IPS-NIHi11 (cell line): ENCODE measurements at regions not wholly inside any gene's neighbourhood (a gene's known extent, or its start where the extent isn't known, plus 50 kb on each side); places are given as distances from the start of the nearest gene placed in this dataset.

ENCODE experiments used
- DNase-seq: peaks from one replicate; pipeline ENCODE4 v3.0.0; 2012; ENCODE audit warnings: mixed read lengths, low spot score

DNA sequence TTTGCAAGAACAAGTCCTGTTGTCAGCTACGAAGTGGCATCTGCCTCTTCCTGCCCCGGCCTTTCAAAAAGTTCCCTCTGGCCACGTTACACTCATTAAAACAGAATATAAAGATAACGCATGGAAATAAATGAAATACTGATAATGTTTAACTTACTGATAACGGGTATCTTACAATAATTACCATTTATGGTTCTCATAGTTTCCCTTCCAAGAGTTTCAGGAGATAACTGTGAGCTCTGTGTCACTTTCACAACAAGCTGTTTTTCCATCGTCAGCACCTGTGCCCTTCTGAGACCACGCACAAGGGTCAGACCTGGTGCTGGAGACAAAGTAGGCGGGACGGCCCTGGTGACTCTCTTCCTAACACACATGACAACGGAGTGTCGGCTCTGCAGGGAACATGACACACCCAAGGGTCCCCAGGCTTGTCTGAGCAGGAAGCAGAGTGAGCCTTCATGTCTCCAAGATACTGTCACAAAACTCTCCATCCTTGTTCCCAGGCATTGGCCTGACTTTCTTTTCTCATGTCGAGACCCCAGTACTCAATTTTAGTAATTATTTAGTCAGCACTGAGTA lies 86.2 kb upstream of the THBS2 start:
- no peak for DNase-seq

DNA sequence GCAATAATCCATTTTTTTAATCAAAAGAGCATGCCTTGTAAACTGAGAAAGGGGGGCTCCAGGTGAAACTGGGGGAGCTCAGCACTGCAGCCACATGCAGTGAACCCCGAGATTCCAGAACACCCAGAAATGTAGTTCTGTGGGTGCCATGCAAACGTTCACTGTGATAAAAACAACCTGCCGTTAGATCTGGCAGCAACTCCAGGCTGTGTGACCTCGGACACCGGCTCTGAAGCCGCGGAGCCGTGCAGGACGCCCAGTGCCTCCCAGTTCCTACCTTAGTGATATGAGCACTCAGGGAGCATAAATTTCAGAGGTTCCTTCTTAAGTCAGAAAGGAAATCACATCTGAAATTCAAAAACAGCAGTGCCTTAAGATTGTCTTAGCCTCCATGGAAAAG lies 85.4 kb upstream of the THBS2 start:
- DNase-seq, result no peak

DNA sequence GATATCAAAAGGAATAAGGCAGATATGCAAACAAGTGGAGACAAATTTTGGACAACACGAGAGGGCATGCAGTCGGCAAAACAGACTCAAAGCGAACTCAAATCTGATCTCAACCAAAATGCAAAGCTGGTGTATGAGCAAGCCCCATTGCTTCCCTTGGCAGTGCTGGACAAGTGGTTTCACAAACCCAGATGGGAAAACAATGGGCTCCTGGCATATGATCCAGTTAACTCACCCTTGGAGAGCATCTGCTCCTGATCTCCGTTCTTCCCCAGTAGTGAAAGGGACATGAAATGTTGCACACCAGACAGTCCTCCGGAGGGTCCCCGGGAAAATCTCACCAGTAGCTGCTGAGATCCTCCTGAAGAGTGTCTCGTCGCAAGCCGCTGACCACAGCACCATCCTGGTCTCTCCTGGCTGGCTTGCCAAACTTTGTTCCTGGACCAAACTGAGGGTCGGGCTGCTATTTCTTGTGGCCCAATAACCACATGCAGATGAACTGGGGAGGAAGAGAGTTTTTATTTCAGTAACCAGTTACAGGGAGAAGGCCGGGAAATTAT lies 84.3 kb upstream of the THBS2 start:
- no peak for DNase-seq

DNA sequence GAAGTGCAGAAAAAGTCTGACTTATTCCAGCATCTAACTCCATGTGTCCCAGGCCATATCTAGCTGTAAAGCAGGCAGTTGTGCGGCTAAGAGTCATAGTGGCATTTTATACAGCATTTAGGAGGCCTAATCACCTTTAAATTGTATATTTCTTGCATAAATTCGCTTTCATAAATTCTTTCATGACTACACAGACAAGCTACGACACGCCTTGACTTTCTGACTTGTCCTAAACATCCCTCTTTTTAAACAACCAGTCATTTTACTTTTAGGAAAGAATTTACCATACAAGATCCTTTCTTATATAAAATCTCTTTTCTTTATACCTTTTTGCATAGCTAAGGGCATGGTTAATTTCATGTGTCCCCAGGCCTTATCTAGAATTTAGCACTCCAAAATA lies 81.7 kb upstream of the THBS2 start:
- DNase-seq, result no peak

DNA sequence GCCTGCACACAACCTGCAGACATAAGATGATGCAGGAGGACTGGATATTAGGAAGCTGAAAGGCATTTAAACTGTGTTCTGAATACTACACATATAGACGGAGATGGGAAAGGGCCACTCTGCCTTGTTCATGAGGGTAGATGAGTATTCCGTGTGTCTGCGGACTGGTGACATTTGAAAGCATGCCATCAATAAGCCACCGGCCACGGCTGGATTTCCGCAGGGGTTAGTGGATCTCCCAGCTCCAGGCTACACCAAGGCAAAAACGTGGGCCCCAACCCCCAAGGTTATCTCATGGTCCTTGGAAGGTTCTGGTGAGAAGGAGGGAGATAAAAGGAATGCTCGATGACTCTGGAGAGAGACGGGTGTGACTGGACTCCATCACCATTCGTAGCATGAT lies 78.6 kb upstream of the THBS2 start:
- no peak for DNase-seq

DNA sequence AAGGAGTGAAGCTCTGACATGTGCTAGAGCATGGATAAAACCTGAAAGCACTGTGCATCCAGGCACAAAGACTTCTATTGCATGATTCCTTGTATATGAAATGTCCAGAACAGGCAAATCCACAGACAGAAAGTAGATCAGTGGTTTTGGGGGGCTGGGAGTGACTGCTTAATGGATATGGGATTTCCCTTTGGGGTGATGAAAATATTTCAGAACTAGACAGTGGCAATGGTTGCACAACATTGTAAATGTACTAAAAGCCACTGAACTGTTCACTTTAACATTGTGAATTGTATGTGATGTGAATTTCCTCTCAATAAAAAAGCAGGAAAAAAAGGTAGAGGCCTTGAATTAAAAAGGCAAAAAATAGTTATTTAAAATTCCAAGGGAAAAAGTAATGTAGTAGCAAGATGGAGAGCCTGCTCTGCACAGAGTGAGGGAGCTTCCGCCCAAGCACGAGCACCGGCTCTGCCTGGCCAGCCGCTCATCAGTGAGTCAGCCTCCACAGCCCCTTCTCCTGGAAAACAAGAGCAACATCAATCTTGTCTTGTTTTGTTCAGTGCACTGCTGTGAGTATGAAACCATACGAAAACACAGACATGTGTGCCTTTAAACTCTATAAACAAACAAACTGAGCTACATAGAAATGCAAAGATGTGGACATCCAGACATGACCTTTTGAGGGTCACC lies 74.6 kb upstream of the THBS2 start:
- no peak for DNase-seq

DNA sequence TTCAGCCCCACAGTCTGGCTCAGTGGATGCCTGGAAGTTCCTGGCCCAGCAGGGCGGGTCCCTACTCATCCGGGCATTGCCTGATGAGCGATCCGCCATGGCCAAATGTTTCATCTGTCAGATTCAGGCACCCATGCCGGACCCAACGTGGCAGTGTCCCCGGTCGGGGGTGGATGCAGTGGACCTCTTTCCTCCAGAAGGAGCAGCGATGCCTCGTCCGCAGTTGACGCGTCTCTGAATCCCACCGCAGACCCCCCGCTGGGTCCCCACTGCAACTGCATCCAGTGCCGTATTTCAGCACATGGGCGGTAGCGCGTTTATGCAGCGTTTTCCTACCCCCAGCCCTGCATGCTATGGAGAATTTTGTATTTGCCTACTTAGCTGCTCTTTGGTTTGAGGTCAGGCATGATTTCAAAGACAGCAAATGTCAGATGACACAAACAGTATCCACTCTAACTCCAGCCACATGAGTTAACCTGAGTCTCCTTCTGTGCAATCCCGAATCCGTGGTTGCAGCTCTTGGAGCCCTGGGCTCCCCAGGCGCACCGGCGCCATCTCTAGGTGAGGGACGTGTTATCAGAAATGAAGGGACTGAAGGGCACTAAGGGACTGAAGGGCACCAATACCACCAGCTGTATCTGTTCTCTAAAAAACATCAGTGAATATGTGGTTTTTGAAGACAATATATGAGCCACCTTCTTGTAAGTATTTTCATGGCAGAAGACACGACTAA lies 72.6 kb upstream of the THBS2 start:
- peak; percentile 64 for DNase-seq

DNA sequence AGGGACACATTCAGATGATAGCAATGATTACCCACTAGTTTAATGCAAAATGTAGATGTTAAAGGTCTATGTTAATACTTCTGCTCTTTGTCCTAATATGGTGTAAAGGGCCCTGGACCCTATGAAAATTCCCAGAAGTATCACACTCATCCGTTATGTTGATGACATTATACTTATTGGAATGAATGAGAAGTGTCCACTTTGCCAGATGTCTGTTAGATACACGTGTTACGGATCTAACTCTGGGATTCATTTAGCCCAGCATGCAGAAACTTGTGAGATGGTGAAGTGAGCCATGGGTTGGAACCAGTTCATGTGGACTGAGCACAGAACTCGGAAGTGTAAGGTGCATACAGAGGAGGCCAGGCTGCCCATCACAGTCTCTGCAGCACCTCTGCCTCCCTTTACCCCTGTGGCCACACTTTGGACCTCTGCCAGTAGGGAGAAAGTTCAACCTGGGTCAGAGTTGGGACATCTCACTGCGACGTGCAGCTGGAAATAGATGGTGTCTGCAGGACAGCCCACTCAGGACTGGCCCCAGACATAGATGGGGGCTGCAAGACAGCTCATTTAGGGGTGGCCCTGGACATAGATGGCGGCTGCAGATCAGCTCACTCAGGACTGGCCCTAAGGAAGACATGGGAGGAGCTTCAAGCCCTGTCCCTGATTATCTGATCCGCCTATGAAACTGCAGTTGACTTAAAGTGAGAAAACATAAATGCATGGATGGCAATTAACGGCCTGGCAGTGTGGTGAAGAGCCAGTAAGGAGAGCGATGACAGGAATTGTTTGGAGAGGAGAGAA lies 71.2 kb upstream of the THBS2 start:
- DNase-seq, result no peak

DNA sequence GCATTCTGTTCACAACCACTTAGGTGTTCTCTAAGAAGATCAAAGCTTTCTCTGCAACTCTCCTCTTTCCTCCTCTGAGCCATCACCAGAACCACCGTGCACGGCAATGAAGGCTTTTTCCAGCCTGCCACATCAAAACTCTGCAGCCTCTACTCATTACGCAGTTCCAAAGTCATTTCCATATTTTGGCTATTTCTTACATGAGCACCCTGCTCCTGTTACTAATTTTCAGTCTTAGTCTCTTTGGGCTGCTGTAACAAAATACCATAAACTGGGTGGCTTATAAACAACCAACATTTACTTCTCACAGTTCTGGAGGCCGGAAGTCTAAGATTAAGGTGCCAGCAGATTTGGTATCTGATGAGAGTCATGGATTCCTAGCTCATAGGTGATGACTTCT lies 70.4 kb upstream of the THBS2 start:
- no peak for DNase-seq

DNA sequence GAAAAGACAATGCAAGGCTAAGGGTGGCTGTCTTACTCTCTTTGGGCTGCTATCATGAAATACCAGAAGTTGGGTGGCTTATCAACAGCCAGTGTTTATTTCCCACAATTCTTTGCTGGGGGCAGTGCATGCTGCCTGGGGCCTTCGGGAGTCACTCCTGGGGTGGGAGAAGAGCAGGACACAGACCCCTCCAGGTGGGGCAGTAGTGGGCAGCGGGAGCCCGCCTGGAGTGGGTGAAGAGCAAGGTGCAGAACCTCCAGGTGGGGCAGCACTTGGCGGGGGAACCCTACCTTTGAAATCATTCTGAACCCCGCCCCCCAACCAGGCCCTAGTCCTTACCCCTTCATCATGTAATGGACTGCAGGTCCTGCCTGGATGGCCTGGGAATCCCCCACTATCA lies 69.6 kb upstream of the THBS2 start:
- no peak for DNase-seq

DNA sequence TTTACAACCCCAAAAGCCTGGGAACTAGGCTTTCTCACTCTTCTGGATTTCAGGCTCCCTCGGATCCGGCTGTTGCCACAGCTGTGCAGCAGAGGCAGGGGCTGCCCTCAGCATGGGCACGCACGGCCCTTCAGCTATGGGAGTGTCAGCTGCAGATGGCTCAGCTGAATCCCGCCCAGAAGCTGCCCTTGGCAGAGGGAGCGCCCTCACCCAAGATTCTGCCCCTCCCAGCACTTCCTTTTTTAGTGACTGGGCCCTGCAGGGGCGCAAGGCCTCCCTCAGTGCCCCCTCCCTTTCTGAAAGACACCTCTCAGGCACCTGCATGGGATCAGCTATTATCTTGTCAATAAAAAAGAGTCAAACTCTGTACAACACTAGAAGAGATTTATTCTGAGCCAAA lies 67.9 kb upstream of the THBS2 start:
- no peak for DNase-seq

DNA sequence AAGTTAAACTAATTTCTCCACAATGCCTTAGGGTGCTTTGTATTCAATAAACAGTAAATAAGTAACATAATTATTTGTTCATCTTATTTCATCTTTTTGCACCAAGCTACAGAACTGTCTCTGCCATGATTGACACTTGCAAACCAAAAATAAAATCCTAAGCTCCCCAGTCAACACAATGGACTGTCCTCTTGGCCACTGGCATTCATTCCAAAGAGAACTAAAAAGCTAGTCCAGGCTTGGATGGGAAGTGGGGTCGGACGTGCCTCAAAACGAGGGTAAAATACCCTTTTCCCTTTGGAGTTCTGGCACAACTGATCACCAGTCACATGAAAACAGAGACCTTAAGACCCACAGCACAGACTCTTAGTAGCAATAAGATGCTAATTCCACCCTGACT lies 66.4 kb upstream of the THBS2 start:
- DNase-seq, result no peak

DNA sequence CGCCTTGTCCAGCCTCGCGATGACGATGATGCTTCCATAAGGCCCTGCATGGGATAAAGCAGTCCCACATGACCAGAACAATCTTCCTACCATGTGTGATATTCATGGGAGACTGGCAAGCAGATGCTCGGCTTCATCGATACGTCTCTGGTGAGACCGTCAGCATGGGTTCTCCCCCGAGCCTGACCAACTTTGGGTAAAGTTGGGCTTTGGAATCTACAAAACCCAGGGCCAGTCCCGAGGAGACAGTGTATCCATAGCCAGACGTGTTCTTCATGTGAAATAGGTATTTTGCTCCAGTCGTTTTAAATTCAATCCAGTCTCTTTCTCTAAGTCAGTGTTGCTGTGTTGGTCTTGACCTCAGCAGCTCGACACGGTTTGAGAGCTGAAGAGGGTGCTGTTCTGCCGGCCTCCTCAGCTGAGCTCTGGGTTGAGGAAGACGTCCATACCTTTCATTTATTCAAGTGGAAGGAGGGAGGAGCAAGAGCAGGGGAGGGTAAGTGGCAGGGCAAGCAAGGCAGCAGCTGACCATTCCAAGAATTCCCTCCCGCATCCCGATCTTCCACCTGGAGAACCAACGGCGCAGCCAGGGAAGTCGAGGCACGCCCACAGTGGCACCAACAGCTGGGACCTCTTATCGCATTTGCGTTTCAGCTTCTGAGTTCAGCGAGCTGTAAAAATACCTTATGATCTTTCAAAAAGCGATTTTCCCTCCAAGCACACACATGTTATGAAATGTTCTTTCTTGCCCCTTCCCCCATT lies 64.0 kb upstream of the THBS2 start:
- no peak for DNase-seq

DNA sequence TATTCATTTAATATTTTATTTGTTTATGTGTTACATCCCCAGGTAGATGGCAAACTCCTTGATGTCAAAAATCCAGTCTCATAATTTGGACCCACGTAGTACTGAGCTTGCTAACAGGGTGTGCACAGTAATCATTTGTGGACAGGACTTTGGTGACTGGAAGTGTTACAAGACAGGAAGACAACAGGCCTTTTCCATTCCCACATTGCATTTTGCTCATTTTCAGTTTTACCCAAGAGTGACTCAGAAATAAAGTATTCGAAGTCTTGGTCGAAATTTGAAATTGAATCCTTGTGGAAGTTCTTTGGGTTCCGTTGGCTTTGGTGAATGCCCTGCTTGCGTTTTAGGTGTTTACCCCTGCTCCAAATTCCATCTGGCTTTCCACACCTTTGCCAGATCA lies 63.0 kb upstream of the THBS2 start:
- DNase-seq, result no peak

DNA sequence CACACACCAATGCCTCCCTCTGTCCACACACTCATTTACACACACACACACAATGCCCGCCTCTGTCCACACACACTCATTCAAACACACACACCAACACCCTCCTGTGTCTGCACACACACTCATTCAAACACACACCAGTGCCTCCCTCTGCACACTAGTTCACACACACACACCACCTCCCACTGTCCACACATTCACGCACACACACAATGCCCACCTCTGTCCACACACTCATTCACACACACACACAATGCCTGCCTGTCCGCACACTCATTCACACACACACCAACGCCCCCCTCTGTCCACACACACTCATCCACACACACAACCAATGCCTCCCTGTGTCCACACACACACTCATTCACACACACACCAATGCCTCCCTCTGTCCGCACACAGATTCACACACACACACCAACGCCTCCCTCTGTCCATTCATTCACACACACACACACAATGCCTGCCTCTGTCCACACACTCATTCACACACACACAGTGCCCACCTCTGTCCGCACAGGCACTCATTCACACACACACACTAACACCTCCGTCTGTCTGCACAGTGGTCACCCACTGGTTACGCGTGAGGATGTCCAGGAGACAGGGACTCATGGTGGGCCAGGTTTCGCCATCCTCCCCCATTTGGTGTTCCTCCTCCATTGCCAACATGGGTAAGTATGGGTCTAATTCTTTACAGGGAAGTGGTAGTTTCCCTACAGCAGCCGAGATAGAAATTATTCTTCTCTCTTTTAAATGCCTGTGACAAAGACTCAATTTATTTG lies 62.4 kb upstream of the THBS2 start:
- no peak for DNase-seq

DNA sequence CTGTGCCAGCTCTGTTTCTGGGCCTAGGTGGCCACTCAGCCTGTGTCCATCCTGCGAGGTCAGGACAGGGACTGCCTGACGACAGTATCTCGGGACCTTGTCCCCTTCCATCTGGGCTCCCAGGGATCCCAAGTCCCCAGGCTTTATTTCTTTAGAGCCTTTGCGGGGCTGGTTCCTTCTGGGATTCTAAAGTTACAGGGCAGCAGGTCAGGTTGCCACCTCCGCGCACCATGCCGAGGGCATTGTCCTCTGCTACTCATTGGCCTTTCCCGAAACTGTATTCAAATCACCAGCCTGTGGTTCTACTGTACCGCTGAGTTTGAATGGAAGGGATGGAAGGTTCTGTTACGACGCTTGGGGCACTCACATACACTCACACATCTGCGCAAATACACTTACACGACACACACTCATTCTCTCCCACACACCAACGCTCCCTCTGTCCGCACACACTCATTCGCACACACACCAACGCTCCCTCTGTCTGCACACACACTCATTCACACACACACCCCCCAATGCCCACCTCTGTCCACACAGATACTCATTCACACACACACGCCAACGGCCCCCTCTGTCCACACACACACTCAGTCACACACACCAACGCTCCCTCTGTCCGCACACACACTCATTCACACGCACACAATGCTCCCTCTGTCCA lies 59.8 kb upstream of the THBS2 start:
- no peak for DNase-seq

DNA sequence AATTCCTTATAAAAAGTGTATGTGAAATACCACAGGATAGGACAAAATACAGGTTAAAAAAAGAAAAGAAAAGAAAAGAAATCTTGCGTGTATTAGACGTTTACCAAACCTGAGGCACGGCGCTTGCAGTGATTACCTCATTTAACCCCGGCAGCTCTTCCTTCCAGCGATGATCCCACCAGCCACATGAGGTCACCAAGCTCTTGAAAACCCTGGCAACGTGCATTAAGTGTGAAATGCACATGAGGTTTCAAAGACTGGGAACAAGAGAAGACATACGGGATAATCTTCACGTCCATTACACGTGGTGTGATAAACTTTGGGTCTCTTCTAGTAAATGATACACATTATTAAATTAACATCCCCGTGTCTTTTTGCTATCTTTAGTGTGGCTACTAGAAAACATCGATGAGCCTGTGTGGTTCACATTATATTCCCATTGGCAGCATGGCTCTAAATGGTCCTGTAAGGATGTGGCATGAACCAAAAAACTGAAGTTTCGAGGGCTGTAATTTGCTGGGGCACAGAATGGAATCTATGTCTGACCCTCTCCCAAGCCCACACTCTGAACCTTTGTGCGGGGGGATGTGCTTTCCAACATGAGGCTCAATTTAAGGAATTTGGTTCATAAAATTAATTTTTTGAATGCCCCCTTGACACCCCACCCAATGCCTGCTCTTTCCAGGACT lies 59.2 kb upstream of the THBS2 start:
- no peak for DNase-seq

DNA sequence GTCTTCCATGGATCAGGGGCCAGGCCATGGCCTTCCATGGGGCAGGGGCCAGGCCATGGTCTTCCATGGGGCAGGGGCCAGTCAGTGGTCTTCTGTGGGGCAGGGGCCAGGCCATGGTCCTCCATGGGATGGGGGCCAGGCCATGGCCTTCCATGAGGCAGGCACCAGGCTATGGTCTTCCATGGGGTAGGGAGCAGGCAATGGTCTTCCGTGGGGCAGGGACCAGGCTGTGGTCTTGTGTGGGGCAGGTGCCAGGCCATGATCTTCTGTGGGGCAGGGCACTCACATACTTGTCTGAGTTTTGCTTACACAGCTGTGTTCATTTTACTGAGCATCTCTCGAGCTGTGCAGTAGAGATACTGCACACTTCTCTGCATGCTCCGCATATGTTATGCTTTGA lies 57.3 kb upstream of the THBS2 start:
- no peak for DNase-seq
